Adrenal gland (tissue), 5 donors: ENCODE measurements at regions not wholly inside any gene's neighbourhood (a gene's known extent, or its start where the extent isn't known, plus 50 kb on each side); places are given as distances from the start of the nearest gene placed in this dataset.

Source experiments
- CTCF ChIP-seq, 6 experiments: fragments of 450-650 bp in 4 of 6; fragments of 200-600 bp in 2 of 6; sonication (generic) in 1 of 6; IDR thresholded peaks; 1 replicate in 5 of 6; 2 replicates in 1 of 6; pipeline versions ENCODE4 v1.5.1 to v1.8.0; 2016 to 2021; ENCODE audit warnings: antibody characterized with exemption in 6 of 6, mild to moderate bottlenecking in 2 of 6, moderate library complexity in 1 of 6
- POLR2A ChIP-seq, 2 donors: fragments of 450-650 bp; IDR thresholded peaks; one replicate each; pipeline ENCODE4 v1.6.1; 2017; ENCODE audit warnings: antibody characterized with exemption in 2 of 2, mild to moderate bottlenecking in 2 of 2, moderate library complexity in 1 of 2
- donor health status: DM: no; HTN: no; CAD: no.

DNA sequence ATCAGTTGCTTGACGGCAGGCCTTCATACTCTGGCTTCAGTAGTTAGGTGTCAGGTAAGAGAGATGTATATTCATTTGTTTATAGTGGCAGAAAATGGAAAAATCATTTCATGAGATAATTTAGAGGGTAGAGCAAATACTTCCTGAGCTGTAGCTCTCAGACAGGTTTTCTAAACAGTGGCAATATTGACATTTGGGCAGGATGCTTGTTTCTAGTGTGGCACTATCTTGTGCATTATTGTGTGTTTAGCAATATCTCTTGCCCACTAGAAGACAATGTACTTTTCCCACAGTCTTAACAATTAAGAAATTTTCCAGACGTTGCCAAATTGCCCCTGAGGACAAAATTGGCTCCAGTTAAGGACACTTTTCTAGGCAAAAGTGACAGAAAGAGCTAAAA, 1143.1 kb downstream of the PLA2G4A start:
- no peak for TF ChIP-seq CTCF (IDR thresholded peaks at IDR 0.05)
- TF ChIP-seq POLR2A (IDR thresholded peaks at IDR 0.05) = no peak
